ENCODE measurements at regions not wholly inside any gene's neighbourhood (a gene's known extent, or its start where the extent isn't known, plus 50 kb on each side); places are given as distances from the start of the nearest gene placed in this dataset.
"Not testable (repeated sequence)": the region's sequence is repeated elsewhere in the genome, so short reads cannot be mapped to it uniquely, and the experiment has no call there.

DNA sequence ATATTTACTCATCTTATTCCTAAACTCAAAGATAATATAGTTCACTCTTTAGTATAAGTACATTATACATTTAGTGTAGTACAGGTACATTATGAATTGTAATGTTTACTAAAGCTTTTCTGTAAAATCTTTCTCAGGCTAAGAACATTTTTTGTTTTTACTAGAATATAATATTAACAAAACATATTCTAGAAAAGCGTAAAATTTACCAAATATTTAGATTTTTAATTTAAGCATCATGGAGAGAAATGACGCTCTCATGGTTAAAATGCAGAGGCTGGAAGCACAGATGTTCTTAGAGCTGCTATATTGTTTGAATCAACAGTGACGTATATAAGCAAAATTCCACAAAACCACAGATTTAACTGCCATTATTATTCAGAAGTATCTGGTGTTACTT, 54.7 kb upstream of the NBPF15 start:
- POLR2A ChIA-PET; H3K27ac Mint-ChIP-seq; H3K36me3 Mint-ChIP-seq (ENCODE audit: low read depth); H3K9me3 Mint-ChIP-seq; intact Hi-C loops (cut with micrococcal nuclease); CTCF ChIA-PET; ATAC-seq (ENCODE audit: low read depth); DNase-seq; H3K27me3 Mint-ChIP-seq; H3K4me1 Mint-ChIP-seq; H3K4me3 Mint-ChIP-seq: not testable (repeated sequence)

- H3K4me1 Mint-ChIP-seq; DNase-seq; intact Hi-C loops (cut with micrococcal nuclease); H3K27ac Mint-ChIP-seq; ATAC-seq (ENCODE audit: low read depth); CTCF ChIA-PET; H3K9me3 Mint-ChIP-seq; H3K36me3 Mint-ChIP-seq (ENCODE audit: low read depth); H3K27me3 Mint-ChIP-seq; H3K4me3 Mint-ChIP-seq; POLR2A ChIA-PET: not testable (repeated sequence)
These were observed 55.4 kb upstream of the NBPF15 start for GRCh38 chr1:144516906-144517305.

- DNase-seq; H3K27me3 Mint-ChIP-seq; H3K4me3 Mint-ChIP-seq; H3K9me3 Mint-ChIP-seq; intact Hi-C loops (cut with micrococcal nuclease); H3K27ac Mint-ChIP-seq; H3K4me1 Mint-ChIP-seq; ATAC-seq (ENCODE audit: low read depth); CTCF ChIA-PET; POLR2A ChIA-PET; H3K36me3 Mint-ChIP-seq (ENCODE audit: low read depth): not testable (repeated sequence)
These were observed 57.0 kb upstream of the NBPF15 start for GRCh38 chr1:144518439-144518838.

GRCh38 chr1:144519528-144520189, 58.2 kb upstream of the NBPF15 start:
- H3K4me1 Mint-ChIP-seq; H3K9me3 Mint-ChIP-seq; intact Hi-C loops (cut with micrococcal nuclease); DNase-seq; ATAC-seq (ENCODE audit: low read depth); H3K4me3 Mint-ChIP-seq; CTCF ChIA-PET; H3K27me3 Mint-ChIP-seq; POLR2A ChIA-PET; H3K36me3 Mint-ChIP-seq (ENCODE audit: low read depth); H3K27ac Mint-ChIP-seq: not testable (repeated sequence)

DNA sequence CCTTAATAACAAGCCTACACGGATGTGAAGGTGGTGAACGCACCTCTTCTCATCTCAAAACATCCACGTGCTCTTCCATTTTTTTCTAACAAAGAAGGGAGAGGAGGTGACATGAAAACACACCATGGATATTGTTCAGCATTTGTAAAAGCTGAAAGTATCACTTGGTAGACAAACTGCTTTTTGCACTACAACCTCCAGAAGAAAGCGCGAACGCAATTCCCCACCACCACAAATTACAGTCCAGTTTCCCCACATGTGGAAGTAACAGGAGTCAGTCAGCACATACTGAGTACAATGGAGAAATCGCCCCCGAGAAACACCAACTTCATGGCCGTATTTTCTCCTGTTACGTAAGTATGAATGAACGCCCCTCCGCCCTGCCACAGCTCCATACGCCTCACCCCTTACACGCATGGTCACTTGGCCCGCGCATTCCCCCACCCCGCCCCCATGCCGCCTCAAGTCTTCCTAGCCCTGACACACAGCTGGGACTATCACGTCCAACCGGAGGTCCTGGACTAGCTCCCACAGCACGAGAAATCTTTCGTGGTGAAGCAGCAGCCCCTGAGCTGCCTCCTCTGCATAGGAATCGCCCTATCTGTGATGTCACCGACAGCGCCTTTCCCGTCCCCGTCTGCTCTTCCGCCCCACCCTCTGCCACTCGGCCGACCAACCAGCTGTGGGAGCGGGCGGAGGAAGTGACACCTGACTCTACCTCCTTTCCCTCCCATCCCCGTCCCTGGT, 62.4 kb upstream of the NBPF15 start:
- CTCF ChIA-PET; H3K27me3 Mint-ChIP-seq; H3K4me1 Mint-ChIP-seq; H3K9me3 Mint-ChIP-seq; H3K36me3 Mint-ChIP-seq (ENCODE audit: low read depth); intact Hi-C loops (cut with micrococcal nuclease): not testable (repeated sequence)
- Mint-ChIP-seq H3K4me3 (peak overlapping the region; percentile 89), H3K27ac (peak overlapping the region; percentile 100)
- ATAC-seq (ENCODE audit: low read depth) (peak; percentile 88), DNase-seq (peak; percentile 62)
- POLR2A ChIA-PET = interaction anchor here (0.6 to 1.3 kb wide), 9 partner anchors 10 to 941 kb away, joined by 3 to 42 read pairs (median 6); no protein-coding TSS in a partner anchor

DNA sequence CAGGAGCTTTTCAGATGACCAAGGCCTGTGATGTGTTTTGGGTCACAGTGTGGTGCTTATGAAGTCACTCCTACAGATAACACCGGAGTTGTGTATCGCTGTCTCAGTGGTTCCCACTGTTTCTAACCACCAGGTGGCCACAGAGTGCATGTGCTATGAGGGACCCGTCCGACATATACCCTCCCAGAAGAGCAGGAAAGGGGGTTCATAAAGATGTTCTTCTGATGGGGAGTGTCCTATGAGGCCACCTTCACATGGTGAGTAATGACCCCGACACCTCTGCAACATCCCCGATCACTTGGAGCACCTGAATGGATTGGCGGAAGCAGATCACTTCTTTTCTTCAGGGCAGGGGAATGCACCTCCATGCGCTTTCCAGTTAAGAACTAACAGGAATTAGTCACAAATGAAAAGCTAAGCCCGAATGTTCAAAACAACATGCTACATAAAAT, 60.5 kb upstream of the PPIAL4F start:
- H3K9me3 Mint-ChIP-seq; DNase-seq; H3K27me3 Mint-ChIP-seq; POLR2A ChIA-PET; H3K27ac Mint-ChIP-seq; H3K4me3 Mint-ChIP-seq; CTCF ChIA-PET; H3K4me1 Mint-ChIP-seq; intact Hi-C loops (cut with micrococcal nuclease); H3K36me3 Mint-ChIP-seq (ENCODE audit: low read depth): not testable (repeated sequence)
- peak; percentile 87 for ATAC-seq (ENCODE audit: low read depth)

DNA sequence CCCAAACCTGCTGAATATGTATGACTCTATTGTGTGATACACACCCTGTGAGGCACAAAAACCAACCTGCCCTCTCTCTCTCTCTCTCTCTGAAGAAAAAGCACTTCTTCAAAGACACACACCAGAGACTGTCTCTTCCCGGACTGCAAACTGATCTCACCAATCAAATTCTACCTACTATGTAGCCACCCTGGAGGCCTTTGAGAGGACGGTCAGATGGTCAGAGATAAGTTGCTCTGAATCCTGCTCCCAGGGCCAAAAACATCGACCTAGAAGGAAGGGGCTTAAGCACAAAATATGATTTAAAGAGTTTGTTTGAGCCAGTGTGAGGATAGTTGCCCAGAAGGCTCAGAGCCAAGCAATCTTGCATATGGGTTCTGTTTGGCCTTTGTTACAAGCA, 59.2 kb upstream of the PPIAL4F start:
- H3K9me3 Mint-ChIP-seq; H3K36me3 Mint-ChIP-seq (ENCODE audit: low read depth); ATAC-seq (ENCODE audit: low read depth); H3K4me3 Mint-ChIP-seq; CTCF ChIA-PET; intact Hi-C loops (cut with micrococcal nuclease); H3K4me1 Mint-ChIP-seq; H3K27ac Mint-ChIP-seq; H3K27me3 Mint-ChIP-seq; DNase-seq: not testable (repeated sequence)
- POLR2A ChIA-PET = interaction anchor here (0.7 kb wide), 1 partner anchor 9 kb away, joined by 5 read pairs; no protein-coding TSS in a partner anchor

DNA sequence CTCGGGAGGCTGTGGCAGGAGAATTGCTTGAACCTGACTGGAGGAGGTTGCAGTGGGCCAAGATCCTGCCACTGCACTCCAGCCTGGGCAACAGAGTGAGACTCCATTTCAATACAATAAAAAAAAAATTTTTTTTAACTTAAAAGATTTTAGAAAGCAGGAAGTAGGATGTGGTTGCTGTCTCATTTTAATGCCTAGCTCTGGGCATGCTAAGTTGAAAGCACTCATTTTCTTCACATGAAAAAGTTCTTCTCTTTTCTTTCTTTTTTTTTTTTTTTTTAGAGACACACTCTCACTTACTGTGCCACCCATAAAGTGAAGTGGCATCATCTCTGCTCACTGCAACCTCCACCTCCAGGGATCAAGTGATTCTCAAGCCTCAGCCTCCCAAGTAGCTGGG, 58.4 kb upstream of the PPIAL4F start:
- DNase-seq; H3K36me3 Mint-ChIP-seq (ENCODE audit: low read depth); intact Hi-C loops (cut with micrococcal nuclease); H3K27me3 Mint-ChIP-seq; H3K27ac Mint-ChIP-seq; H3K4me1 Mint-ChIP-seq; H3K4me3 Mint-ChIP-seq; H3K9me3 Mint-ChIP-seq; CTCF ChIA-PET: not testable (repeated sequence)
- POLR2A ChIA-PET = interaction anchor here (0.7 to 1.0 kb wide), 3 partner anchors 10 to 18 kb away, joined by 3 to 5 read pairs (median 5); no protein-coding TSS in a partner anchor
- ATAC-seq (ENCODE audit: low read depth) = peak; percentile 33

DNA sequence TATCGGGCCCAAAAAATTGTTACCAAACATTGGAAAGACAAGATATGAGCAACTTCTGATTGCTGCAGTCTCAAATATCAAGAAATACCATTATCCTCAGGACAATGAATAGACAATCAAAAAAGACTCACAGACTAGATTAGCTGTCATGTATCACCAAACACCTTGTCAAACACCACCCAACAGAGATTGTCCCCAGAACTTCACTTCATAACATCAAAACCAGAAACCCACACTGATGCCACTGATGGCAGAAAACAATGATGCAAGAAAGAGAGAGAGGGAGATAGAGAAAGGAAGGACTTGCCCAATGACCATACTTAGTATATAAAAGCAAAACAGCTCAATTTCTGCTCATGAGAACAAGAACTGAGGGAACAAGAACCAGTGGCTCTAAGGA, 56.0 kb upstream of the PPIAL4F start:
- H3K4me3 Mint-ChIP-seq; DNase-seq; POLR2A ChIA-PET; H3K27me3 Mint-ChIP-seq; intact Hi-C loops (cut with micrococcal nuclease); H3K4me1 Mint-ChIP-seq; ATAC-seq (ENCODE audit: low read depth); H3K27ac Mint-ChIP-seq; H3K36me3 Mint-ChIP-seq (ENCODE audit: low read depth); H3K9me3 Mint-ChIP-seq; CTCF ChIA-PET: not testable (repeated sequence)

GRCh38 chr1:144537234-144537633, 55.5 kb upstream of the PPIAL4F start:
- H3K27ac Mint-ChIP-seq, POLR2A ChIA-PET: not testable (repeated sequence)

GRCh38 chr1:144538736-144539135, 54.0 kb upstream of the PPIAL4F start:
- DNase-seq; intact Hi-C loops (cut with micrococcal nuclease); H3K27ac Mint-ChIP-seq; ATAC-seq (ENCODE audit: low read depth); POLR2A ChIA-PET; H3K4me3 Mint-ChIP-seq; CTCF ChIA-PET; H3K36me3 Mint-ChIP-seq (ENCODE audit: low read depth); H3K4me1 Mint-ChIP-seq; H3K9me3 Mint-ChIP-seq; H3K27me3 Mint-ChIP-seq: not testable (repeated sequence)

More at GRCh38 chr1:144537234-144537633, 55.5 kb upstream of the PPIAL4F start:
- H3K4me3 Mint-ChIP-seq; DNase-seq; ATAC-seq (ENCODE audit: low read depth); intact Hi-C loops (cut with micrococcal nuclease); H3K36me3 Mint-ChIP-seq (ENCODE audit: low read depth); H3K9me3 Mint-ChIP-seq; H3K27me3 Mint-ChIP-seq; CTCF ChIA-PET; H3K4me1 Mint-ChIP-seq: not testable (repeated sequence)

DNA sequence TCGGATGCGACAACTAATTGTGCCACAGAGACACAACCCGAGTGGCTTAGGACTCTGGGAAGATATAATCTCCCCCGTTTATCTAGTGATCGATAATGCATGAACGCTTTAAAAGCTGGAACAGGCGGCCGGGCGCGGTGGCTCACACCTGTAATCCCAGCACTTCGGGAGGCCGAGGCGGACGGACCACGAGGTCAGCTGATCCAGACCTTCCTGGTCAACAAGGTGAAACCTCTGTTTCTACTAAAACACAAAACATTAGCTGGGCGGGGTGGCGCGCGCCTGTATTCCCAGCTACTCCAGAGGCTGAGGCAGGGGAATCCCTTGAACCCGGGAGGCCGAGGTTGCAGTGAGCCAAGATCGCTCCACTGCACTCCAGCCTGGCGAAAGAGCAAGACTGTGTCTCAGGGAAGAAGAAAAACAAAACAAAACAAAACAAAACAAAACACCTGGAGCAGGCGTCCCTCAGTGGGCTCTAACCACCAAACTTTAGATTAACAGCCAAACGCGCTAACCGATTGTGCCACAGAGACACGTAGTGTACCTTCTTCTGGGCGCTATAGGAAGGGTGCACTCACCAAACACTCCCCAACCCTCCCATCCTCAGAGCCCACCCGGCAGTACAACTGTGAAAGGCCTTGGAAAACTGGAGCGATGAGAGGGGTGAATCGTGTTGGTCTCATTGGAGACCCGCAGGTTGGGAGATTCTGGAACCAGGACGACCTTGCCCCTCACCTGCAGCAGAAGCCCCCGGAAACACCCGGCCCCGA, 53.3 kb upstream of the PPIAL4F start:
- H3K27ac Mint-ChIP-seq; H3K9me3 Mint-ChIP-seq; intact Hi-C loops (cut with micrococcal nuclease); H3K4me1 Mint-ChIP-seq; CTCF ChIA-PET; ATAC-seq (ENCODE audit: low read depth); POLR2A ChIA-PET; H3K36me3 Mint-ChIP-seq (ENCODE audit: low read depth); DNase-seq; H3K27me3 Mint-ChIP-seq: not testable (repeated sequence)
- peak overlapping the region; percentile 15 for H3K4me3 Mint-ChIP-seq

All from activated B cell treated with CpG ODN at 0.5 μM for 24 hours (primary cell).